ENCODE measurements at regions not wholly inside any gene's neighbourhood (a gene's known extent, or its start where the extent isn't known, plus 50 kb on each side); places are given as distances from the start of the nearest gene placed in this dataset.

- TF ChIP-seq CTCF (IDR thresholded peaks at IDR 0.05; ENCODE audit: insufficient read depth, low read depth, low read length) (no peak), EZH2 (IDR thresholded peaks at IDR 0.05; ENCODE audit: insufficient read depth, low read length) (no peak)
These were observed 258.1 kb downstream of the MN1 start for GRCh38 chr22:27543460-27543859.

Data from astrocyte (in vitro differentiated cells and primary cell).